Erythroblast (primary cell): ENCODE measurements at regions not wholly inside any gene's neighbourhood (a gene's known extent, or its start where the extent isn't known, plus 50 kb on each side); places are given as distances from the start of the nearest gene placed in this dataset.

Source experiments
- GATA1 ChIP-seq: IDR thresholded peaks from 2 replicates; pipeline ENCODE4 v1.6.1; 2011; ENCODE audit warnings: low read depth, mild to moderate bottlenecking, control low read depth, low read length, moderate library complexity
- POLR2A ChIP-seq: IDR thresholded peaks from 2 replicates; pipeline ENCODE4 v1.6.1; 2011; ENCODE audit warnings: mild to moderate bottlenecking, low read length

- TF ChIP-seq POLR2A (no peak), GATA1 (no peak)
Observed at GRCh38 chr2:38462121-38462661, 85.1 kb upstream of the ATL2 start.
